ENCODE measurements at regions not wholly inside any gene's neighbourhood (a gene's known extent, or its start where the extent isn't known, plus 50 kb on each side); places are given as distances from the start of the nearest gene placed in this dataset.

- Mint-ChIP-seq H3K36me3 (ENCODE audit: low read depth) (no peaks in the 10 kb centered on the region), H3K9me3 (no peaks in the 10 kb centered on the region), H3K27ac (peak overlapping the region; percentile 74), H3K4me3 (no peak overlapping the region), H3K27me3 (ENCODE audit: low read depth, poor library complexity) (peaks cover 6% of the 10 kb centered on the region), H3K4me1 (peaks cover 85% of the 10 kb centered on the region)
- TF ChIP-seq CTCF (IDR thresholded peaks at IDR 0.05): no peak
- no peak for DNase-seq
Measured at GRCh38 chr2:16035747-16036745, 95.7 kb downstream of the MYCN start.

DNA sequence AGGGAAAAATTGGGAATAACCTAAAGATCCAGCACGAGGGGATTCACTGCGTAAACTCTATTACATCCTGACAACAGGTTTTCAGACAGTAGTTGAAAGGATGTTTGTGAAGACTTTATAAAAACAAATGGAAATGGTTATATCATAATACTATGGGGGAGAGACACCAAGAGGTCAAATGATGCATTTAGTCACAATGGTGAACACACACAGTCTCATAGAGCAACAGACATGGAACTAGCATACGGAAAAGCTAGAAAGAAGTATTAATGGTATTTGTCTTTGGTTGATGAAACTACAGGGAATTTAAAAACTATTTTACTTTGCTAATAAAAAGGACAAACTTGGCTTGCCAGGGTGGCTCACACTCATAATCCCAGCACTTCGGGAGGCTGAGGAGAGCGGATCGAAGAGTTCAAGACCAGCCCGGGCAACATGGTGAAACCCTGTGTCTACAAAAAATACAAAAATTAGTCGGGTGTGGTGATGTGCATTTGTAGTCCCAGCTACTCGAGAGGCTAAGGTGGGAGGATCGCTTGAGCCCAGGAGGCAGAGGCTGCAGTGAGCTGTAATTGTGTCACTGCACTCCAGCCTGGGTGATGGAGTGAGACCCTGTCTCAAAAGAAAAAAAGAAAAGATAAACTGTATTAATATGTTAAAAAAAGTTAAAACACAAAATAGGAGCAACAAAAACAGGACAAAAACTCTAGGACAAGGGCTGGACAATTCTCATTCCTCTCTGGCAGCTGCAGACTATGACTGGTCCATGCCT lies 94.8 kb downstream of the MYCN start:
- H3K27ac Mint-ChIP-seq: peak overlapping the region; percentile 74
- H3K4me3 Mint-ChIP-seq: no peak overlapping the region
- H3K4me1 Mint-ChIP-seq: peaks cover 87% of the 10 kb centered on the region
- H3K27me3 Mint-ChIP-seq (ENCODE audit: low read depth, poor library complexity): peaks cover 6% of the 10 kb centered on the region
- no peaks in the 10 kb centered on the region for H3K9me3 Mint-ChIP-seq
- no peak for TF ChIP-seq CTCF (IDR thresholded peaks at IDR 0.05)
- no peak for DNase-seq
- no peaks in the 10 kb centered on the region for H3K36me3 Mint-ChIP-seq (ENCODE audit: low read depth)

GRCh38 chr2:16034151-16034974 lies 94.0 kb downstream of the MYCN start:
- peaks cover 85% of the 10 kb centered on the region for H3K4me1 Mint-ChIP-seq
- H3K27ac Mint-ChIP-seq: no peak overlapping the region
- peaks cover 6% of the 10 kb centered on the region for H3K27me3 Mint-ChIP-seq (ENCODE audit: low read depth, poor library complexity)
- no peak overlapping the region for H3K4me3 Mint-ChIP-seq
- peak; percentile 36 for DNase-seq
- no peaks in the 10 kb centered on the region for H3K9me3 Mint-ChIP-seq
- no peaks in the 10 kb centered on the region for H3K36me3 Mint-ChIP-seq (ENCODE audit: low read depth)
- peak; percentile 37 for TF ChIP-seq CTCF (IDR thresholded peaks at IDR 0.05)

GRCh38 chr2:16033032-16033293 lies 92.6 kb downstream of the MYCN start:
- peaks cover 6% of the 10 kb centered on the region for H3K27me3 Mint-ChIP-seq (ENCODE audit: low read depth, poor library complexity)
- no peak for TF ChIP-seq CTCF (IDR thresholded peaks at IDR 0.05)
- H3K4me1 Mint-ChIP-seq: peaks cover 80% of the 10 kb centered on the region
- H3K36me3 Mint-ChIP-seq (ENCODE audit: low read depth): no peaks in the 10 kb centered on the region
- H3K27ac Mint-ChIP-seq: no peak overlapping the region
- H3K4me3 Mint-ChIP-seq: no peak overlapping the region
- DNase-seq: no peak
- no peaks in the 10 kb centered on the region for H3K9me3 Mint-ChIP-seq

DNA sequence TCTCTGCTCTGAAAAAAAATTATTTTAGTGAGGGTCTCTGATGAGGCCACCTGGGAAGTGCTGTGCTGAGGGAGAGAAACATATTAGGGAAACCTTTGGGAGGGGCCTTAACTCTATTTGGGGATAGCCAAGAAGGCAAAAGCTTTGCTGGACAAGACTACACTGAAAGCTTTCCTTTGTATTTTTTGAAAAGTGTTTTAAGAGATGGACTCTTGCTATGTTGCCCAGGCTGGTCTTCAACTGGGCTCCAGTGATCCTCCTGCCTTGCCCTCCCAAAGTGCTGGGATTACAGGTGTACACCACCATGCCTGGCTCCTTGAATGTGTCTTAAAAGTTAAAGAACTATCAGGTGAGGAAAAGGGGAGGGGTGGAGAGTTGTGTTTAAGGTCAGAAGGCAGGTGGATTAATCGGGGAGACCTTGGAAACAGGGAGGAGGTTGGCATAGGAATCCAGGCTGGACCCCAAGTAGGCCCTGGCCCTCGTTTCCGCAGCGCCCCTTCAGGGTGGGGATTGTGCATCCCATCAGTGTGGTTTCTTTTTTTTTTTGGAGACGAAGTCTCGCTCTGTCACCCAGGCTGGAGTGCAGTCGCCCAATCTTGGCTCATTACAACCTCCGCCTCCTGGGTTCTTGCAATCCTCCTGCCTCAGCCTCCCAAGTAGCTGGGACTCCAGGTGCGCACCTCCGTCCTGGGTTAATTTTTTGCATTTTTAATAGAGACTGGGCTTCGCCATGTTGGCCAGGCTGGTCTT lies 92.1 kb downstream of the MYCN start:
- H3K27ac Mint-ChIP-seq: no peak overlapping the region
- TF ChIP-seq CTCF (IDR thresholded peaks at IDR 0.05): no peak
- no peak overlapping the region for H3K4me3 Mint-ChIP-seq
- no peaks in the 10 kb centered on the region for H3K9me3 Mint-ChIP-seq
- H3K27me3 Mint-ChIP-seq (ENCODE audit: low read depth, poor library complexity): peaks cover 6% of the 10 kb centered on the region
- no peaks in the 10 kb centered on the region for H3K36me3 Mint-ChIP-seq (ENCODE audit: low read depth)
- no peak for DNase-seq
- peaks cover 75% of the 10 kb centered on the region for H3K4me1 Mint-ChIP-seq

All from nephron progenitor cell (in vitro differentiated cells).